Transverse colon (tissue), 4 donors: ENCODE measurements at regions not wholly inside any gene's neighbourhood (a gene's known extent, or its start where the extent isn't known, plus 50 kb on each side); places are given as distances from the start of the nearest gene placed in this dataset.

Experiments used
- EP300 ChIP-seq: sonication (generic); formaldehyde crosslinking; IDR thresholded peaks from one replicate; pipeline ENCODE4 v1.6.1; 2017; ENCODE audit warnings: antibody characterized with exemption, low read depth
- POLR2A ChIP-seq: fragments of 450-650 bp; IDR thresholded peaks from one replicate; pipeline ENCODE4 v1.6.1; 2016; ENCODE audit warnings: antibody characterized with exemption, mild to moderate bottlenecking, moderate library complexity
- POLR2AphosphoS5 ChIP-seq, 3 donors: sonication (generic); formaldehyde crosslinking; IDR thresholded peaks; one replicate each; pipeline ENCODE4 v1.6.1; 2016; ENCODE audit warnings: antibody characterized with exemption in 3 of 3
- TF ChIP-seq, protein P1 (sequence below), 5 experiments: fragments of 200-600 bp in 3 of 5; fragments of 450-650 bp in 2 of 5; sonication (generic) in 3 of 5; IDR thresholded peaks; 1 replicate in 2 of 5; 2 replicates in 3 of 5; pipeline ENCODE4 v1.5.1; 2016 to 2017; ENCODE audit warnings: antibody characterized with exemption in 5 of 5, inconsistent platforms in 3 of 5, mild to moderate bottlenecking in 2 of 5, moderate library complexity in 1 of 5

DNA sequence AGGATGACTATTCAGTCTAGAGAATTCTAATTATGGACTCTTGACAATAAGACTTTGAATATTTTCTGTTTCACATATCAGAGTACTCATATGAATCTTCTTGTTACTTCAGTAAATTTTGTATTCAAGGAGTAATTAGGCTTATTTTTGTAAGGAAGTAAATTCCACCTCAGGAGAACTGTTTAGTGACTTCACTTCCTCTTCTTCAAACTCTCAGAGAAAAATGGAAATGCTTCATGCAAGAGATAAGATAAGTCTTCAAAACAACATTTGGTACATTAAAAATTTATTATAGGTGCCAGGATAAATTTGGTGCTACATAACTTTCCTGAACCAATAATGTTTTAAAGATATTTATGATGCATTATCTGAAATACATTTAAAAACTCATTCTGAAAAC is 1421.9 kb downstream of the PCDH7 start:
- TF ChIP-seq POLR2A (no peak), EP300 (no peak), POLR2AphosphoS5 (IDR thresholded peaks at IDR 0.05) (no peak)
- TF ChIP-seq, protein P1, sequence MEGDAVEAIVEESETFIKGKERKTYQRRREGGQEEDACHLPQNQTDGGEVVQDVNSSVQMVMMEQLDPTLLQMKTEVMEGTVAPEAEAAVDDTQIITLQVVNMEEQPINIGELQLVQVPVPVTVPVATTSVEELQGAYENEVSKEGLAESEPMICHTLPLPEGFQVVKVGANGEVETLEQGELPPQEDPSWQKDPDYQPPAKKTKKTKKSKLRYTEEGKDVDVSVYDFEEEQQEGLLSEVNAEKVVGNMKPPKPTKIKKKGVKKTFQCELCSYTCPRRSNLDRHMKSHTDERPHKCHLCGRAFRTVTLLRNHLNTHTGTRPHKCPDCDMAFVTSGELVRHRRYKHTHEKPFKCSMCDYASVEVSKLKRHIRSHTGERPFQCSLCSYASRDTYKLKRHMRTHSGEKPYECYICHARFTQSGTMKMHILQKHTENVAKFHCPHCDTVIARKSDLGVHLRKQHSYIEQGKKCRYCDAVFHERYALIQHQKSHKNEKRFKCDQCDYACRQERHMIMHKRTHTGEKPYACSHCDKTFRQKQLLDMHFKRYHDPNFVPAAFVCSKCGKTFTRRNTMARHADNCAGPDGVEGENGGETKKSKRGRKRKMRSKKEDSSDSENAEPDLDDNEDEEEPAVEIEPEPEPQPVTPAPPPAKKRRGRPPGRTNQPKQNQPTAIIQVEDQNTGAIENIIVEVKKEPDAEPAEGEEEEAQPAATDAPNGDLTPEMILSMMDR (IDR thresholded peaks at IDR 0.05) = no peak
